ENCODE measurements at regions not wholly inside any gene's neighbourhood (a gene's known extent, or its start where the extent isn't known, plus 50 kb on each side); places are given as distances from the start of the nearest gene placed in this dataset.

- Mint-ChIP-seq H3K36me3 (no peaks in the 10 kb centered on the region), H3K27ac (no peak overlapping the region), H3K27me3 (peaks cover 7% of the 10 kb centered on the region), H3K4me1 (ENCODE audit: unreplicated experiment) (peaks cover 21% of the 10 kb centered on the region), H3K4me3 (no peak overlapping the region), H3K9me3 (no peaks in the 10 kb centered on the region)
- no peak for DNase-seq (ENCODE audit: extremely low spot score, unreplicated experiment)
- TF ChIP-seq CTCF (conservative IDR thresholded peaks at IDR 0.05), result no peak
Observed at GRCh38 chr7:25578991-25579777, 350.9 kb upstream of the NPVF start.

- Mint-ChIP-seq H3K27ac (no peak overlapping the region), H3K36me3 (no peaks in the 10 kb centered on the region), H3K4me3 (no peak overlapping the region), H3K9me3 (no peaks in the 10 kb centered on the region), H3K4me1 (ENCODE audit: unreplicated experiment) (peaks cover 16% of the 10 kb centered on the region), H3K27me3 (peaks cover 12% of the 10 kb centered on the region)
- DNase-seq (ENCODE audit: extremely low spot score, unreplicated experiment), result no peak
- TF ChIP-seq CTCF (conservative IDR thresholded peaks at IDR 0.05), result no peak
Observed at GRCh38 chr7:25579778-25580075, 351.4 kb upstream of the NPVF start.

GRCh38 chr7:25580141-25580540, 351.9 kb upstream of the NPVF start:
- no peaks in the 10 kb centered on the region for H3K9me3 Mint-ChIP-seq
- H3K27me3 Mint-ChIP-seq, result peaks cover 12% of the 10 kb centered on the region
- no peak for TF ChIP-seq CTCF (conservative IDR thresholded peaks at IDR 0.05)
- H3K4me1 Mint-ChIP-seq (ENCODE audit: unreplicated experiment), result peaks cover 15% of the 10 kb centered on the region
- no peaks in the 10 kb centered on the region for H3K36me3 Mint-ChIP-seq
- no peak overlapping the region for H3K27ac Mint-ChIP-seq
- DNase-seq (ENCODE audit: extremely low spot score, unreplicated experiment), result no peak
- H3K4me3 Mint-ChIP-seq, result no peak overlapping the region

- no peak overlapping the region for H3K4me3 Mint-ChIP-seq
- no peak for TF ChIP-seq CTCF (conservative IDR thresholded peaks at IDR 0.05)
- H3K27me3 Mint-ChIP-seq, result peaks cover 7% of the 10 kb centered on the region
- H3K4me1 Mint-ChIP-seq (ENCODE audit: unreplicated experiment), result peaks cover 10% of the 10 kb centered on the region
- no peaks in the 10 kb centered on the region for H3K9me3 Mint-ChIP-seq
- no peaks in the 10 kb centered on the region for H3K36me3 Mint-ChIP-seq
- no peak overlapping the region for H3K27ac Mint-ChIP-seq
- no peak for DNase-seq (ENCODE audit: extremely low spot score, unreplicated experiment)
Observed at GRCh38 chr7:25583621-25584020, 355.3 kb upstream of the NPVF start.

- H3K27me3 Mint-ChIP-seq, result peaks cover 10% of the 10 kb centered on the region
- no peaks in the 10 kb centered on the region for H3K36me3 Mint-ChIP-seq
- DNase-seq (ENCODE audit: extremely low spot score, unreplicated experiment), result no peak
- no peak overlapping the region for H3K27ac Mint-ChIP-seq
- no peaks in the 10 kb centered on the region for H3K9me3 Mint-ChIP-seq
- no peak for TF ChIP-seq CTCF (conservative IDR thresholded peaks at IDR 0.05)
- H3K4me1 Mint-ChIP-seq (ENCODE audit: unreplicated experiment), result peaks cover 4% of the 10 kb centered on the region
- H3K4me3 Mint-ChIP-seq, result no peak overlapping the region
Observed at GRCh38 chr7:25584112-25584938, 356.0 kb upstream of the NPVF start.
